Neutrophil (primary cell): ENCODE measurements at regions not wholly inside any gene's neighbourhood (a gene's known extent, or its start where the extent isn't known, plus 50 kb on each side); places are given as distances from the start of the nearest gene placed in this dataset.

Source experiments
- H3K27ac ChIP-seq: fragments of 200-600 bp; sonication (generic); 2 replicates; pipeline ENCODE4 v1.5.1; 2016; ENCODE audit warnings: mild to moderate bottlenecking, moderate library complexity
- H3K27me3 ChIP-seq: fragments of 200-600 bp; sonication (generic); 2 replicates; pipeline ENCODE4 v1.6.0; 2016; ENCODE audit warnings: mild to moderate bottlenecking
- H3K36me3 ChIP-seq: fragments of 200-600 bp; sonication (generic); 2 replicates; pipeline ENCODE4 v1.5.1; 2017
- H3K4me1 ChIP-seq, 2 experiments: fragments of 200-600 bp in 1 of 2; sonication (generic) in 1 of 2; 1 replicate in 1 of 2; 2 replicates in 1 of 2; pipeline versions ENCODE4 v1.5.1 to v1.6.1; 2013 to 2016; ENCODE audit warnings: low read depth in 1 of 2, low read length in 1 of 2, mild to moderate bottlenecking in 1 of 2, moderate library complexity in 1 of 2; ENCODE audit not compliant: control insufficient read depth in 1 of 2, insufficient read depth in 1 of 2
- H3K4me3 ChIP-seq, 2 experiments: fragments of 200-600 bp in 1 of 2; sonication (generic) in 1 of 2; 1 replicate in 1 of 2; 2 replicates in 1 of 2; pipeline ENCODE4 v1.5.1; 2013 to 2016; ENCODE audit warnings: low read depth in 1 of 2, low read length in 1 of 2, mild to moderate bottlenecking in 1 of 2, moderate library complexity in 1 of 2
- H3K9me3 ChIP-seq: fragments of 200-600 bp; sonication (generic); 2 replicates; pipeline ENCODE4 v1.5.1; 2016
- TF ChIP-seq, protein P1 (sequence below): fragments of 200-600 bp; sonication (generic); IDR thresholded peaks from 2 replicates; pipeline ENCODE4 v1.5.1; 2016; ENCODE audit warnings: antibody characterized with exemption

- TF ChIP-seq, protein P1, sequence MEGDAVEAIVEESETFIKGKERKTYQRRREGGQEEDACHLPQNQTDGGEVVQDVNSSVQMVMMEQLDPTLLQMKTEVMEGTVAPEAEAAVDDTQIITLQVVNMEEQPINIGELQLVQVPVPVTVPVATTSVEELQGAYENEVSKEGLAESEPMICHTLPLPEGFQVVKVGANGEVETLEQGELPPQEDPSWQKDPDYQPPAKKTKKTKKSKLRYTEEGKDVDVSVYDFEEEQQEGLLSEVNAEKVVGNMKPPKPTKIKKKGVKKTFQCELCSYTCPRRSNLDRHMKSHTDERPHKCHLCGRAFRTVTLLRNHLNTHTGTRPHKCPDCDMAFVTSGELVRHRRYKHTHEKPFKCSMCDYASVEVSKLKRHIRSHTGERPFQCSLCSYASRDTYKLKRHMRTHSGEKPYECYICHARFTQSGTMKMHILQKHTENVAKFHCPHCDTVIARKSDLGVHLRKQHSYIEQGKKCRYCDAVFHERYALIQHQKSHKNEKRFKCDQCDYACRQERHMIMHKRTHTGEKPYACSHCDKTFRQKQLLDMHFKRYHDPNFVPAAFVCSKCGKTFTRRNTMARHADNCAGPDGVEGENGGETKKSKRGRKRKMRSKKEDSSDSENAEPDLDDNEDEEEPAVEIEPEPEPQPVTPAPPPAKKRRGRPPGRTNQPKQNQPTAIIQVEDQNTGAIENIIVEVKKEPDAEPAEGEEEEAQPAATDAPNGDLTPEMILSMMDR = no peak
- no peak overlapping the region for H3K27ac ChIP-seq
- no peaks in the 10 kb centered on the region for H3K36me3 ChIP-seq
- H3K9me3 ChIP-seq = no peaks in the 10 kb centered on the region
- peaks cover 5 to 8% of the 10 kb centered on the region in 2 experiments for H3K4me1 ChIP-seq
- no peaks in the 10 kb centered on the region for H3K27me3 ChIP-seq
- H3K4me3 ChIP-seq = no peak overlapping the region
Observed at GRCh38 chr13:107057028-107057631, 489.2 kb upstream of the ARGLU1 start.

DNA sequence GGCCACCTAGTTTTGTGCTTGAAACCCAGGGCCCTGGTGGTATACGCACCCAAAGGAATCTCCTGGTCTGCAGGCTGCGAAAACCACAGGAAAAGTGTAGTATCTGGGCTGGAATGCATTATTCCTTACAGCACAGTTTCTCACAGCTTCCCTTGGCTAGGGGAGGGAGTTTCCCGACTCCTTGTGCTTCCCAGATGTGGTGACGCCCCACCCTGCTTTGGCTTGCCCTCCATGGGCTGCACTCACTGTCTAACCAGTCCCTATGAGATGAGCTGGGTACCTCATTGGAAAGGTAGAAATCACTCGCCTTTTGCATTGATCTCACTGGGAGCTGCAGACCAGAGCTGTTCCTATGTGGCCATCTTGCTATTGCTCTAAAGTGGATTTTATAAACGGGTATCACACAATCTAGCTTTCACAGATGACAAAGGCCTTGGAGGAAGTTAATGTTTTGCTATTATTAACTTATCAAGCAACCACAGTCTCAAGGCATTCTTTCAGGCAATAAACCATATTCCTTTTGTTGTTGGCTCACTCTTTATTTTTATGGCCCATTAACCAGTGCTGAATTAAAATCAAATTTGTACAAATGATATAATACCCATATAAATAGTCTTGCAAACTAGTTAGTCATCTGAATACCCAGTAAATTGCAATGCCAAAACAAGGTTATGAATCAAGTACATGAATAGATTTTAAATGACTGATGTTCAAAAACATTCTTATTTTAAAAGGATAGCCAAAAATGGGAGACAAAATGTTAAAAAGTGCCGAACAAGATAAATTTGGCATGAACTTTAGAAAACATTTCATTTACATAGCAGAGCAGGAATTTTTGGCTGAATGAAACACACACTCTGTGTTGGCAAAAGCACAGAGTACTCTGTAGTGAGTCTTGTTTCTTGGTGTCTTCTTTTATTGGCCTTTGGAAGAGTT is 475.4 kb upstream of the ARGLU1 start:
- Histone ChIP-seq H3K27ac (no peak overlapping the region), H3K4me1 (no peaks in the 10 kb centered on the region), H3K36me3 (no peaks in the 10 kb centered on the region), H3K4me3 (no peak overlapping the region), H3K9me3 (no peaks in the 10 kb centered on the region), H3K27me3 (no peaks in the 10 kb centered on the region)
- TF ChIP-seq, protein P1 = no peak

DNA sequence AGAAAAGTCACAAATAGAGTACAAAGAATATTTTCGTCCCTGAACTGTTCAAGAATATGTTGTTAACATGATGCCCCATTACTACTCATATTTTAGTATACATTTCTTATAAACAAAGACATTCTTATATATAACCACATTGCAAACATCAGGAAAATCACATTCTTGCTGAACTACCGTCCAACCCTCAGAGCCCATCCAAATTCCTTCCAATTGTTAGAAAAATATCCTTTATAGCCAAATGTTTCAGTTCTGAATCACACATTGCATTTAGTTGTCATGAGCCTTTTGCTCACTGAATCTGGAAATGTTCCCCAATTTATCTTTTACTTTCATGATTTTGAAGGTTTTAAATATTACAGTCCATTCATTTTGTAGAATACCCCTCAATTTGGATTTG is 467.8 kb upstream of the ARGLU1 start:
- H3K36me3 ChIP-seq = no peaks in the 10 kb centered on the region
- H3K27ac ChIP-seq = no peak overlapping the region

GRCh38 chr13:107035186-107035585 is 467.2 kb upstream of the ARGLU1 start:
- H3K27ac ChIP-seq = no peak overlapping the region
- H3K4me1 ChIP-seq = no peaks in the 10 kb centered on the region
- no peaks in the 10 kb centered on the region for H3K36me3 ChIP-seq
- TF ChIP-seq, protein P1 = no peak
- H3K9me3 ChIP-seq = no peaks in the 10 kb centered on the region
- H3K4me3 ChIP-seq = no peak overlapping the region
- no peaks in the 10 kb centered on the region for H3K27me3 ChIP-seq

More for the DNA sequence above, 467.8 kb upstream of the ARGLU1 start:
- H3K4me1 ChIP-seq = no peaks in the 10 kb centered on the region
- TF ChIP-seq, protein P1 = no peak
- H3K9me3 ChIP-seq = no peaks in the 10 kb centered on the region
- H3K4me3 ChIP-seq = no peak overlapping the region
- H3K27me3 ChIP-seq = no peaks in the 10 kb centered on the region

GRCh38 chr13:107034236-107034872 is 466.4 kb upstream of the ARGLU1 start:
- no peaks in the 10 kb centered on the region for H3K27me3 ChIP-seq
- TF ChIP-seq, protein P1 = no peak
- no peaks in the 10 kb centered on the region for H3K4me1 ChIP-seq
- H3K4me3 ChIP-seq = no peak overlapping the region
- H3K27ac ChIP-seq = no peak overlapping the region
- no peaks in the 10 kb centered on the region for H3K9me3 ChIP-seq
- no peaks in the 10 kb centered on the region for H3K36me3 ChIP-seq
